ENCODE measurements at regions not wholly inside any gene's neighbourhood (a gene's known extent, or its start where the extent isn't known, plus 50 kb on each side); places are given as distances from the start of the nearest gene placed in this dataset.

- TF ChIP-seq ZNF644 (CRISPR knock-in tag; IDR thresholded peaks at IDR 0.05; ENCODE audit: low read depth): no peak
- no peak for TF ChIP-seq MEIS2 (CRISPR knock-in tag; IDR thresholded peaks at IDR 0.05)
- no peak for TF ChIP-seq GABPA (IDR thresholded peaks at IDR 0.05; ENCODE audit: low read depth, low read length)
- no peak for TF ChIP-seq GABPA (CRISPR knock-in tag; IDR thresholded peaks at IDR 0.05; ENCODE audit: low read depth)
- TF ChIP-seq HMGXB4 (CRISPR knock-in tag; IDR thresholded peaks at IDR 0.05; ENCODE audit: borderline replicate concordance in 1 of 2, low read depth in 1 of 2): no peak
- TF ChIP-seq CTCF (CRISPR knock-in tag; IDR thresholded peaks at IDR 0.05): no peak
- no peak for TF ChIP-seq KDM5B (CRISPR knock-in tag; IDR thresholded peaks at IDR 0.05; ENCODE audit: borderline replicate concordance)
- no peak for TF ChIP-seq ZNF331 (CRISPR knock-in tag; IDR thresholded peaks at IDR 0.05)
- no peak for TF ChIP-seq IKZF4 (CRISPR knock-in tag; IDR thresholded peaks at IDR 0.05; ENCODE audit: borderline replicate concordance, low read depth, not compliant biosample characterization)
- TF ChIP-seq NR2C2 (CRISPR knock-in tag; IDR thresholded peaks at IDR 0.05; ENCODE audit: borderline replicate concordance): no peak
Observed at GRCh38 chr3:161558236-161558635, 61.6 kb downstream of the OTOL1 start.

Measured in HepG2 (cell line).